ENCODE measurements at regions not wholly inside any gene's neighbourhood (a gene's known extent, or its start where the extent isn't known, plus 50 kb on each side); places are given as distances from the start of the nearest gene placed in this dataset.

- Histone ChIP-seq H3K4me3 (replicated peaks in 1 of 3; ENCODE audit: low read depth in 2 of 3, low read length in 3 of 3) (no peak overlapping the region), H3K79me2 (ENCODE audit: insufficient read depth, low read length) (no peaks in the 10 kb centered on the region), H4K20me1 (ENCODE audit: insufficient read depth, low read length) (no peaks in the 10 kb centered on the region), H3K9me3 (replicated peaks in 1 of 2; ENCODE audit: control insufficient read depth in 1 of 2, insufficient read depth in 1 of 2, low read length in 2 of 2) (no peaks in the 10 kb centered on the region), H3K27me3 (ENCODE audit: control insufficient read depth in 2 of 2, insufficient read depth in 2 of 2, low read length in 2 of 2) (no peaks in the 10 kb centered on the region), H3K9ac (ENCODE audit: insufficient read depth, low read length, poor library complexity, severe bottlenecking) (no peak overlapping the region), H3K36me3 (replicated peaks in 1 of 2; ENCODE audit: control insufficient read depth in 1 of 2, insufficient read depth in 2 of 2, low read length in 2 of 2) (no peaks in the 10 kb centered on the region), H3K4me1 (ENCODE audit: control insufficient read depth in 1 of 2, insufficient read depth in 2 of 2, low read length in 2 of 2) (no peaks in the 10 kb centered on the region), H3K4me2 (replicated peaks; ENCODE audit: extremely low read depth, low read length, poor library complexity, severe bottlenecking) (no peak overlapping the region), H2AFZ (ENCODE audit: insufficient read depth, low read depth, low read length, poor library complexity, severe bottlenecking) (no peak overlapping the region), H3K27ac (ENCODE audit: low read depth in 1 of 2, low read length in 2 of 2) (no peak overlapping the region)
- DNase-seq: no peak
- Mint-ChIP-seq H3K9me3 (peaks cover 0 to 5% (median 2%) of the 10 kb centered on the region in 7 donors), H3K27me3 (ENCODE audit: low read depth in 3 of 3) (peaks cover 0 to 3% (median 0%) of the 10 kb centered on the region in 3 donors), H3K27ac (no peak overlapping the region), H3K36me3 (no peaks in the 10 kb centered on the region), H3K4me3 (no peak overlapping the region), H3K4me1 (no peaks in the 10 kb centered on the region)
- intact Hi-C loops (cut with micrococcal nuclease): no loop called here
- WGBS (ENCODE audit: insufficient coverage): 86% methylated on average over 1 of the region's 4 CpGs
- no peak for TF ChIP-seq CTCF (IDR thresholded peaks at IDR 0.05)
These were observed 452.9 kb upstream of the DMAC1 start for GRCh38 chr9:8252445-8252844.

GRCh38 chr9:8251566-8251965 is 452.0 kb upstream of the DMAC1 start:
- H3K9ac ChIP-seq (ENCODE audit: insufficient read depth, low read length, poor library complexity, severe bottlenecking): no peak overlapping the region
- TF ChIP-seq CTCF (IDR thresholded peaks at IDR 0.05): no peak
- intact Hi-C loops (cut with micrococcal nuclease): no loop called here
- no peak overlapping the region for H3K27ac ChIP-seq (ENCODE audit: low read depth in 1 of 2, low read length in 2 of 2)
- H3K36me3 ChIP-seq (replicated peaks in 1 of 2; ENCODE audit: control insufficient read depth in 1 of 2, insufficient read depth in 2 of 2, low read length in 2 of 2): no peaks in the 10 kb centered on the region
- Mint-ChIP-seq H3K4me3 (no peak overlapping the region), H3K27me3 (ENCODE audit: low read depth in 3 of 3) (peaks cover 0 to 3% (median 0%) of the 10 kb centered on the region in 3 donors), H3K36me3 (no peaks in the 10 kb centered on the region), H3K9me3 (peaks cover 0 to 5% (median 2%) of the 10 kb centered on the region in 7 donors), H3K27ac (peak overlapping the region in 1 of 7 donors; percentile 57), H3K4me1 (no peaks in the 10 kb centered on the region)
- no peak overlapping the region for H3K4me3 ChIP-seq (replicated peaks in 1 of 3; ENCODE audit: low read depth in 2 of 3, low read length in 3 of 3)
- H3K9me3 ChIP-seq (replicated peaks in 1 of 2; ENCODE audit: control insufficient read depth in 1 of 2, insufficient read depth in 1 of 2, low read length in 2 of 2): no peaks in the 10 kb centered on the region
- no peak overlapping the region for H2AFZ ChIP-seq (ENCODE audit: insufficient read depth, low read depth, low read length, poor library complexity, severe bottlenecking)
- no peaks in the 10 kb centered on the region for H3K4me1 ChIP-seq (ENCODE audit: control insufficient read depth in 1 of 2, insufficient read depth in 2 of 2, low read length in 2 of 2)
- no peak for DNase-seq
- H3K79me2 ChIP-seq (ENCODE audit: insufficient read depth, low read length): no peaks in the 10 kb centered on the region
- no peaks in the 10 kb centered on the region for H4K20me1 ChIP-seq (ENCODE audit: insufficient read depth, low read length)
- H3K4me2 ChIP-seq (replicated peaks; ENCODE audit: extremely low read depth, low read length, poor library complexity, severe bottlenecking): no peak overlapping the region
- no peaks in the 10 kb centered on the region for H3K27me3 ChIP-seq (ENCODE audit: control insufficient read depth in 2 of 2, insufficient read depth in 2 of 2, low read length in 2 of 2)
